NCI-H1436 treated with DMSO at 0.1 percent for 48 hours (cell line): ENCODE measurements at regions not wholly inside any gene's neighbourhood (a gene's known extent, or its start where the extent isn't known, plus 50 kb on each side); places are given as distances from the start of the nearest gene placed in this dataset.

ENCODE experiments used
- DNase-seq: peaks from one replicate; lab custom pipeline; 2025; lab: John Stamatoyannopoulos, UW

- no peak for DNase-seq
These were observed 699.9 kb downstream of the DSC3 start for GRCh38 chr18:30342675-30343074.

DNA sequence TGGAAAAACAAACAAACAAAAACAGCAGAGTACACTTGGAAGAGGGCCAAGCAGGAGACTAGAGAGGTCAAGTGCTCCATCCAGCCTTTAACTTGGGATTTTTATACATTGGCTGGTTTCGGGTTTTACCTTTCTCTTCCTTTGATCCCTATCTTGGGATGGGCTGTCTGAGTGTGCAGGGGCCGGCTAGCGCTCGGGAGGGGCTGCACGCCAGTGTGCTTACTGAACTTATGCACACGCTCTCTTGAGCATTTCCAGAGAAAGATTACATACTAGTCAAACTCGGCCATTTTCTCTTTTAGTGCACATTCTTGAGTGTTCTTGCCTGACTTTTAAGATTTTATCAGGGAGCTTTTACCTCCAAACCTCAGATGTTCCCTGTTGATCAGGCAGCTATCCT, 707.8 kb downstream of the DSC3 start:
- DNase-seq = no peak

GRCh38 chr18:30333310-30333709, 709.2 kb downstream of the DSC3 start:
- no peak for DNase-seq

DNA sequence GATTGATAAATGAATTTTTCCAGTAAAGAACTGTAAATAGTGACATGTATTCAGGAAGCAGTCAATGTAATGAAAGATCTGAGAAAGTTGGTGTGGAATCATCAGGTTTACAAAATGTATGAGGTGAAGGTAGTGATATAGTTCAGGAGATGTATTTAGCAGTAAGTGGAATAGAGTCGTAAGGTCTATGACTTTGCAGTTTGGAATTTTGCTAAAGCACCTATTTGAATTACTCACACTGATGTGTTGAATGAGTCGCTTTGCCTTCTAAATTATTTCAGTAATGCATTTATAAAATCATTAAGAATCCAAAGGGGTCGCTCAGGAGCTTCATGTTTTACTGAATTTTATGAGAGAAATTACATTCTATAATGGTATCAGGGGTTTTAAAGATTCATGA, 713.7 kb downstream of the DSC3 start:
- DNase-seq = no peak

GRCh38 chr18:30302181-30302580, 740.4 kb downstream of the DSC3 start:
- DNase-seq = no peak

- no peak for DNase-seq
These were observed 743.8 kb downstream of the DSC3 start for GRCh38 chr18:30298769-30299168.

- DNase-seq = no peak
These were observed 753.7 kb downstream of the DSC3 start for GRCh38 chr18:30288662-30289414.

- no peak for DNase-seq
These were observed 761.6 kb downstream of the DSC3 start for GRCh38 chr18:30280861-30281470.

DNA sequence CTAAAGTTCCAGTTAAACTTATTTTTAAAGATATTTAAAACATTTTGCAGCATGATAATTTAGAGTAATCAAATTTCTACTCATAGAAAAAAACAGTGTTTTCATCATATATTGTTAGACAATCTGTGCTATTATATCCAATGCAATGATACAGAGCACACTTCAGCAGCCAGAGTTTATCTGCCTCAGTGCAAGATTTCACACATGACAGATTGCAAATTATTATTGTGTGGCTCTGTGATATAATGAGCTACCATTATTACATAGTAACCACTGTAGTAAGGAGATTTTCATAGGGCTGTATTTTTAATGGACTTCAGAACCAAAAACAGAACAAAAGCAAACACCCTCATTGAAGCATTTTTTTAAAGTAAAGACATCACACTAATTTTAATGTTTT, 762.4 kb downstream of the DSC3 start:
- no peak for DNase-seq

DNA sequence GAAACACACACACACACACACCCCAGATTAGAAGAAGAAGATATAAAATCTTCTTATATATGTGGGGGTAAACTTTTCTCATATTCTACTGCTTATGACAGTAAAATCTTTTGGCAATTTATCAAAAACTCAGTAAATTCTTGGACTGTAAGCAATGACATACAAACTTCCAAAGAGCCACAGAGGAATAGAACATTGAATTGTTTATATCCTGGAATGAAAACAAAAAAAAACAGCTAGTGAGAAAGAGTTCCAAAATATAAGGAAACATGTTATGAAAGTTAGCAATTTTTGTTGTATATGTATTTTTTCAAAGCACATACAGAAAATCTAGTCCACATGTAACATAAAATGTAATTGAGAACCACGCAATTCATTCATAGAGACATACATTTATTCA, 764.9 kb downstream of the DSC3 start:
- no peak for DNase-seq

DNA sequence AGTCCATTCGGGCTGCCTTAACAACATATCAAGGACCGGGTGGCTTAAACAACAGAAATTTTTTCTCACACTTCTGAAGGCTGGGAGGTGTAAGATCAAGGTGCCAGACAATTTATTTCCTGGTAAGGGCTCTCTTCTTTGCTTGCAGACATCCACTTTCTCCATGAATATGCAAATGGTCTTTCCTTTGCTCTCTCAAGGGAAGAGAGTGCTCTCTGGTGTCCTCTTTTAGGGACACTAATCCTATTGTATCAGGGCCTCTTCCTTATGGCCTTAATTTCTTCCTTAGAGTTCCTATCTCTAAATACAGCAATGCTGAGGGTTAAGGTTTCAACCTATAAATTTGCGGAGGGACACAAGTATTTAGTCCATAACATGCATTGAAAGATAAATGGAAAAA, 770.8 kb downstream of the DSC3 start:
- no peak for DNase-seq

- no peak for DNase-seq
These were observed 777.4 kb downstream of the DSC3 start for GRCh38 chr18:30265190-30265589.

- DNase-seq = no peak
These were observed 788.2 kb downstream of the DSC3 start for GRCh38 chr18:30254331-30254730.

- DNase-seq = no peak
These were observed 794.5 kb downstream of the DSC3 start for GRCh38 chr18:30248056-30248455.

DNA sequence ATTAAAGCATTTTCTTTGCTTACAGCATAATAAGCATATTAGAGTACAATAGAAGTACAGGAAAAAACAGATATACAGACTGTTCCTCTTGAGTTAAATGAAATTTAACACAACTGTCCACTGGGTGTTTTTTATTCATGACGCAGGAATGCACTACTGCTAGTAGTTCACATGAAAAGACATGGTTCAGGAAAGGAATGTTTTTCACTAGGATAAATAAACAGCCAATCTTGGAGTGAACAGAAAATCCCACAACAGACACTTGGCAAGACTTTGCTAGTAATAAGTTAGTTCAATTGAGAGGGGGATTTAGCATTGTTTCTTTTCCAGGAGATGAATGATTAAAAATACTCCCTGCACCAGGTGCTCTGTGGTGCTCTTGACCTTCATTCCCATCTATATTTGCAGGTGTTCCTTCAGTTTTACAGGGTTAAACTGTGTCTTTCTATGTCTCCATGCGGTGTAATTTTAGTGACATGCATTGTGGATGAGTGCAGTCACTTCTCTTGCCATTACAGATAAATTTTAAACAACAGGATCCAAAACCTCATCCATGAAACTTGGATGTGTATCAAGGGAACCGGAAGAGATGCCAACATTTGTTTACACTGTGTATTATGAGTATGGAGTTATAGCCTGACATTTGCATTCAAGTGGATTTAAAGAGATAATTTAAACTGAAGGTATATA, 796.6 kb downstream of the DSC3 start:
- no peak for DNase-seq

- no peak for DNase-seq
These were observed 807.8 kb downstream of the DSC3 start for GRCh38 chr18:30234755-30235154.

DNA sequence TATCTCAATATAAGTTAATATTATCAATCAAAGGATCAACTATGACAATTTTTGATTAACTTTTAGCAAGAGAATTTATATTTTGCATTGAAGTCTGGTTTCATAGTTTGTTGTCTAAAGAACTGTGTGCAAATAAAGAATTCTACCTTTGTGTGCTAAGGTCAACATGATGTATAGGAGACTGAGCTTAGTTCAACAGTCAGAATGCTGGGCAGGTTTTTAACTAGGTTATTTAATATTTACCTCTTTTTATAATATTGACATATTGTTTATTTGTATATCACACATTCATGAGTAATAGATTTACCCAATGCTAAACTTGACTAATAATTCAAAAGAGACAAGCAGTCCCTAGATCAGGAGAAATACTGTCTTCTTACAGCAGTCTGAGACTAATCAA, 831.4 kb downstream of the DSC3 start:
- DNase-seq = no peak

DNA sequence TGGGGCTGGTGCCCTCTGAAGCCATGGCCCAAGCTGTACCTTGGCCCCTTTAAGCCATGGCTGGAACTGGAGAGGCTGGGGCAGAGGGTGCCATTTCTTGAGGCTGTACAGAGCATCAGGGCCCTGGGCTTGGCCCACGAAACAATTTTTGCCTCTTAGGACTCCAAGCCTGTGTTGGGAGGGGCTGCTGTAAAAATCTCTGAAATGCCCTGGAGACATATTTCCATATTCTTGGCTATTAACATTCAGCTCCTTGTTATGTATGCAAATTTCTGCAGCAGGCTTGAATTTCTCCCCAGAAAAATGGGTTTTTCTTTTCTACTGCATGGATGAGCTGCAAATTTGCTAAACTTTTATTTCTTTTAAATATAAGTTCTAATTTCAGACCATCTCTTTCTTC, 834.0 kb downstream of the DSC3 start:
- no peak for DNase-seq

- no peak for DNase-seq
These were observed 850.3 kb downstream of the DSC3 start for GRCh38 chr18:30192216-30192615.

DNA sequence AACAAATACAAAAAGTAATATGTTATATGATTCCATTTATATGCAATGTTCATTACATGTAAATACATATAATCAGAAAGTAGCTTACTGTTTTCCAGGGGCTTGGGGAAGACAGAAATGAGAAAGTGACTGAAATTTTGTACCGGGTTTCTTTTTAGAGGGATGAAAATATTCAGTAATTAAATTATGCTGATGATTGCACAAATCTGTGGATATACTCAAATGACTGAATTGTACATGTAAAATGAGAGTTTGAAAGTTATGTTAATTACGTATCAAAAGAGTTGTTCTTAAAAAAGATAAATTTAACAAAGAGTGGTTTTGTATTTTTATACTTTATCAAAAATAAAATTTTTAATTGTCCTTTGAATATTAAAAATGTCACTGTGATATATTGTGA, 856.3 kb downstream of the DSC3 start:
- no peak for DNase-seq

- DNase-seq = no peak
These were observed 865.5 kb downstream of the DSC3 start for GRCh38 chr18:30177056-30177455.

DNA sequence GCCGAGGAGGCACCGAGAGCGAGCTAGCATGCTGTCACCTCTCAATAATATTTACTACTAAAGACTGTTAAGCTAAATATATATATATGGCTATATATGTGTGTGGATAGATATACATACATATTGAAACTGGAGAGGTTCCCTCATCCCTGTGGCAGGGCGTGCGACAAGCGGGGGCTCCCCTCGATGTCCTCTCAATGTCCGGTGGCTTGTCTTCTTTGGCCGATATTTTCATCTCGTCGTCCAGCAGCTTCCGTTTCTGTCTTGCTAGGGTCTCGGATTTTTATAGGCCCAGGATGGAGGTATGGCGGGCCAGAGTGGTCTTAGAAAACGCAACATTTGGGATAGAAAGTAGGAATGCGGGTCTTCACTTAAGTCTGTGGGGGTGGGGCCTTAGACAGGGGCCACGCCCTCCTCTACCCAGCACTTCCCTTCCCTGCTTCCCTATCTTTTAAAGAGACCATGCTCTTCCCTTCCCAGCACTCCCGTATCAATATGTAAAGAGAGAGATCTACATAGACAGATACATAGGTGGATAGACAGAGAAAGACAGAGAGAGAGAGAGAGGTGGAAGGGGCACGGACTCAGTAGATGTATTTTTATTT, 866.8 kb downstream of the DSC3 start:
- no peak for DNase-seq

GRCh38 chr18:30175061-30175574, 867.4 kb downstream of the DSC3 start:
- DNase-seq = no peak
